PC-9 (cell line): ENCODE measurements at regions not wholly inside any gene's neighbourhood (a gene's known extent, or its start where the extent isn't known, plus 50 kb on each side); places are given as distances from the start of the nearest gene placed in this dataset.

Source experiments
- BruUV-seq: library from RNA; stranded (reverse); fragments of 400-500 nt; replicated peaks from 2 replicates; lab custom pipeline; 2021; lab: Mats Ljungman, UMichigan
- CTCF ChIA-PET: fragments of 300-600 bp; sonication (Branson Sonifier 250); formaldehyde crosslinking; loops from one replicate; lab custom pipeline; 2022; ENCODE audit warnings: antibody characterized with exemption; lab: Charles Lee
- POLR2A ChIA-PET: fragments of 300-600 bp; sonication (Branson Sonifier 250); formaldehyde crosslinking; loops from one replicate; lab custom pipeline; 2022; ENCODE audit warnings: antibody characterized with exemption; ENCODE audit not compliant: unreplicated experiment; lab: Charles Lee
- DNase-seq, 2 experiments: peaks; one replicate each; pipeline versions ENCODE4 v3.0.0 to v3.0.0-alpha.2; 2015 to 2022; ENCODE audit warnings: mixed read lengths in 1 of 2
- H2AFZ ChIP-seq: fragments of 200-600 bp; sonication (generic); 2 replicates; pipeline ENCODE4 v1.8.1; 2017; ENCODE audit warnings: antibody characterized with exemption
- H3F3A ChIP-seq: fragments of 200-600 bp; sonication (generic); 2 replicates; pipeline ENCODE4 v1.8.1; 2017; ENCODE audit warnings: antibody characterized with exemption, mild to moderate bottlenecking, low read depth; ENCODE audit not compliant: insufficient read depth
- H3K27ac ChIP-seq: fragments of 200-600 bp; sonication (generic); 2 replicates; pipeline ENCODE4 v1.6.1; 2016; ENCODE audit warnings: mixed run types
- H3K27me3 ChIP-seq: fragments of 200-600 bp; sonication (generic); 2 replicates; pipeline ENCODE4 v1.6.1; 2016; ENCODE audit warnings: low read depth, mixed run types; ENCODE audit not compliant: insufficient read depth
- H3K36me3 ChIP-seq: fragments of 200-600 bp; sonication (generic); 2 replicates; pipeline ENCODE4 v1.6.1; 2016; ENCODE audit warnings: low read depth, mixed run types
- H3K4me1 ChIP-seq: fragments of 200-600 bp; sonication (generic); replicated peaks from 2 replicates; pipeline ENCODE4 v1.6.1; 2016; ENCODE audit warnings: mixed run types; ENCODE audit not compliant: insufficient read depth
- H3K4me2 ChIP-seq: fragments of 200-600 bp; sonication (generic); 2 replicates; pipeline ENCODE4 v1.6.1; 2017; ENCODE audit warnings: mixed run types
- H3K4me3 ChIP-seq: fragments of 200-600 bp; sonication (generic); 2 replicates; pipeline ENCODE4 v1.6.1; 2016; ENCODE audit warnings: mixed run types
- H3K79me2 ChIP-seq: fragments of 200-600 bp; sonication (generic); 2 replicates; pipeline ENCODE4 v1.6.1; 2017; ENCODE audit warnings: low read depth, mixed run types
- H3K9me2 ChIP-seq: fragments of 200-600 bp; sonication (generic); 2 replicates; pipeline ENCODE4 v1.8.1; 2017; ENCODE audit warnings: mild to moderate bottlenecking; ENCODE audit not compliant: insufficient read depth
- H3K9me3 ChIP-seq: fragments of 200-600 bp; sonication (generic); 2 replicates; pipeline ENCODE4 v1.8.1; 2016; ENCODE audit warnings: low read depth; ENCODE audit not compliant: insufficient read depth
- H4K20me1 ChIP-seq: fragments of 200-600 bp; sonication (generic); 2 replicates; pipeline ENCODE4 v1.8.1; 2017; ENCODE audit not compliant: insufficient read depth
- EZH2 ChIP-seq: fragments of 200-600 bp; sonication (generic); IDR thresholded peaks from 2 replicates; pipeline ENCODE4 v1.8.0; 2017; ENCODE audit warnings: antibody characterized with exemption, low read depth
- intact Hi-C: fragments of 100-400 bp; cut with micrococcal nuclease; formaldehyde crosslinking; loops from one replicate; pipeline ENCODE4 v1.10.0; 2022; ENCODE audit not compliant: unreplicated experiment
- TF ChIP-seq, protein P1 (sequence below): fragments of 200-600 bp; sonication (generic); conservative IDR thresholded peaks from 2 replicates; pipeline ENCODE4 v1.6.1; 2017; ENCODE audit warnings: mixed run types, antibody characterized with exemption, mild to moderate bottlenecking, moderate library complexity

DNA sequence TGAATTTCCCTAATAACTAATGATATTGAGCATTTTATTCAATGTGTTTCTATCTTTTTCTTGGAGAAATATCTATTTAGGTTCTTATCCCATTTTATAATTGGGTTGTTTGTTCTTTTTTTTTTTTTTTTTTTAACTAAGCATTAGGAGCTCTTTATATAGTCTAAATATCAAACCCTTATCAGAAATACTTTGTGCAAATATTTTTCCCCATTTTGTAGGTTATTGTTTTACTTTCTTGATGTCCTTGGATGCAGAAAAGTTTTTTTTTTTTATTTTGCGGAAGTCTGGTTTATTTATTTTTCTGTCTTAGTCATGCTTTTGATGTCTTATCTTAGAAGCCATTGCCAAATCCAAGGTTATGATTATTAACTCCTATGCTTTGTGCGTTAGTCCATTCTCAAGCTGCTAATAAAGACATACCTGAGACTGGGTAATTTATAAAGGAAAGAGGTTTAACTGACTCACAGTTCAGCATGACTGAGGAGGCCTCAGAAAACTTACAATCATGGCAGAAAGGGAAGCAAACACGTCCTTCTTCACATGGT, 434.3 kb upstream of the TBX3 start:
- no peak overlapping the region for H3K27ac ChIP-seq
- H3K4me2 ChIP-seq = no peak overlapping the region
- no peak overlapping the region for H3K4me3 ChIP-seq
- H3F3A ChIP-seq = no peaks in the 10 kb centered on the region
- H4K20me1 ChIP-seq = no peaks in the 10 kb centered on the region
- no peaks in the 10 kb centered on the region for H3K36me3 ChIP-seq
- H3K9me2 ChIP-seq = no peaks in the 10 kb centered on the region
- no peaks in the 10 kb centered on the region for H3K27me3 ChIP-seq
- no peak for TF ChIP-seq EZH2
- TF ChIP-seq, protein P1, sequence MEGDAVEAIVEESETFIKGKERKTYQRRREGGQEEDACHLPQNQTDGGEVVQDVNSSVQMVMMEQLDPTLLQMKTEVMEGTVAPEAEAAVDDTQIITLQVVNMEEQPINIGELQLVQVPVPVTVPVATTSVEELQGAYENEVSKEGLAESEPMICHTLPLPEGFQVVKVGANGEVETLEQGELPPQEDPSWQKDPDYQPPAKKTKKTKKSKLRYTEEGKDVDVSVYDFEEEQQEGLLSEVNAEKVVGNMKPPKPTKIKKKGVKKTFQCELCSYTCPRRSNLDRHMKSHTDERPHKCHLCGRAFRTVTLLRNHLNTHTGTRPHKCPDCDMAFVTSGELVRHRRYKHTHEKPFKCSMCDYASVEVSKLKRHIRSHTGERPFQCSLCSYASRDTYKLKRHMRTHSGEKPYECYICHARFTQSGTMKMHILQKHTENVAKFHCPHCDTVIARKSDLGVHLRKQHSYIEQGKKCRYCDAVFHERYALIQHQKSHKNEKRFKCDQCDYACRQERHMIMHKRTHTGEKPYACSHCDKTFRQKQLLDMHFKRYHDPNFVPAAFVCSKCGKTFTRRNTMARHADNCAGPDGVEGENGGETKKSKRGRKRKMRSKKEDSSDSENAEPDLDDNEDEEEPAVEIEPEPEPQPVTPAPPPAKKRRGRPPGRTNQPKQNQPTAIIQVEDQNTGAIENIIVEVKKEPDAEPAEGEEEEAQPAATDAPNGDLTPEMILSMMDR = no peak
- CTCF ChIA-PET = no interaction called here
- POLR2A ChIA-PET = no interaction called here
- H2AFZ ChIP-seq = no peak overlapping the region
- intact Hi-C loops = no loop called here
- no peaks in the 10 kb centered on the region for H3K9me3 ChIP-seq
- no peaks in the 10 kb centered on the region for H3K79me2 ChIP-seq
- BruUV-seq = no TSS peak
- H3K4me1 ChIP-seq = no peaks in the 10 kb centered on the region
- DNase-seq = no peak

DNA sequence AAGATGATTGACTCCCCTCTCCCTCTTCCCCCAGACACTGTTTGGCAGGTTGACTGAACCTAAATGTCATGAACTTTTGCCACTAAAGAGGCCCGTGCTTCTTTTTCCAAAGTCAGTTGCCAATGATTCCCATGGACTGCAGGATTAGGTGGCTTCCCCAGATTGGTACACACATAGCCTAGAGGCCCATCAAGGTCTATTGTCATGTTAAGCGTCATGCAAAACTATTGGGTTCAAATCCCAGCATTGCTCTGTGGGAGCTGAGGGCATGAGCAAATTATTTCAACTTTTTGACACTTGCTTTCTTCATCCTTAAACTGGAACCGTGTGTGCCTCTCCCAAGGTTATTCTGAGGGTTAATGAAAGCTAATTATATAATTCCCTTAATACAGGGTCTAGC, 430.2 kb upstream of the TBX3 start:
- H3K4me2 ChIP-seq = no peak overlapping the region
- H3K27ac ChIP-seq = no peak overlapping the region
- ChIA-PET CTCF (no interaction called here), POLR2A (no interaction called here)
- no peaks in the 10 kb centered on the region for H3K4me1 ChIP-seq
- no peaks in the 10 kb centered on the region for H3F3A ChIP-seq
- H2AFZ ChIP-seq = no peak overlapping the region
- H3K27me3 ChIP-seq = no peaks in the 10 kb centered on the region
- H3K4me3 ChIP-seq = no peak overlapping the region
- H3K36me3 ChIP-seq = no peaks in the 10 kb centered on the region
- no TSS peak for BruUV-seq
- H4K20me1 ChIP-seq = no peaks in the 10 kb centered on the region
- no peak for TF ChIP-seq EZH2
- TF ChIP-seq, protein P1 = no peak
- no peaks in the 10 kb centered on the region for H3K9me3 ChIP-seq
- H3K79me2 ChIP-seq = no peaks in the 10 kb centered on the region
- DNase-seq = no peak
- H3K9me2 ChIP-seq = no peaks in the 10 kb centered on the region
- intact Hi-C loops = no loop called here

DNA sequence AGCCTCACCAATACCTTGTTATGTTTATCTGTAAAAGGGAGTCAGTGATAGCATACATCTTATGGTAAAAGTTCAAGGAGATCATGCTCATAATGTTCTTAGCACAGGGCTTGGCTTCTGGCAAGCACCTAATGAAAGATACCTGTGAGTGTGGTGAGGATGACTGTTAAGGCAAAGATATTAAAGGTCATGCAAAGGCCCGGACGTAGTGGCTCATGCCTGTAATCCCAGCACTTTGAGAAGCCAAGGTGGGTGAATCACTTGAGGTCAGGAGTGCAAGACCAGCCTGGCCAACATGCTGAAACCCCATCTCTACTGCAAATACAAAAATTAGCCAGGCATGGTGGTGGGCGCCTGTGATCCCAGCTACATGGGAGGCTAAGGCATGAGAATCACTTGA, 425.9 kb upstream of the TBX3 start:
- Histone ChIP-seq H3K9me2 (no peaks in the 10 kb centered on the region), H3K27ac (no peak overlapping the region), H3K36me3 (no peaks in the 10 kb centered on the region), H3K79me2 (no peaks in the 10 kb centered on the region), H2AFZ (no peak overlapping the region), H3K4me3 (no peak overlapping the region), H3K9me3 (no peaks in the 10 kb centered on the region), H3K27me3 (no peaks in the 10 kb centered on the region; the same call in 1 of the 2 replicates), H4K20me1 (no peaks in the 10 kb centered on the region), H3K4me1 (no peaks in the 10 kb centered on the region), H3F3A (no peaks in the 10 kb centered on the region), H3K4me2 (no peak overlapping the region)
- TF ChIP-seq, protein P1 = no peak
- TF ChIP-seq EZH2 = no peak
- BruUV-seq = no TSS peak
- intact Hi-C loops = no loop called here
- CTCF ChIA-PET = no interaction called here
- POLR2A ChIA-PET = no interaction called here
- DNase-seq = no peak
